ENCODE measurements at regions not wholly inside any gene's neighbourhood (a gene's known extent, or its start where the extent isn't known, plus 50 kb on each side); places are given as distances from the start of the nearest gene placed in this dataset.

DNA sequence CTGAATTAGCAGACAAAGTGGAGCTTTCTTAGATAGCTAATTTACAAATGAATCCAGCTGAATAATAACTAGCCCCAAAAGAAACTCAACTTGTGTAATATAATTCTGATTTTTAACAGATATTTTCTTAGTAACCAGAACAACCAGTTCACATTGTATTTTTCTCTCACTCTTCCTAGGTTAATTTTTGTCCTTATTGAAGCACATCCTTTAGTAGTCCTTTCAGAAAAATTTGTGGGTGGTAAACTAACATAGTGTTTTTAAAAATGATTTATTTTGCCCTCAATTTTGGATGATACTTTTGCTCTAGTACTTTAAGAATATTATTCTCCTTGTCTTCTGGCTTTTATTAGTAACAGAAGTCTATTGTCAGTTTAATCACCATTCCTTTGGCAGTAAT is 190.6 kb upstream of the SLC39A10 start:
- no peak for DNase-seq
- Histone ChIP-seq H3K36me3 (ENCODE audit: low read depth) (no peaks in the 10 kb centered on the region), H3K4me2 (no peak overlapping the region), H4K20me1 (ENCODE audit: insufficient read depth) (no peaks in the 10 kb centered on the region), H2AFZ (no peak overlapping the region), H3K27me3 (ENCODE audit: insufficient read depth, low read depth) (no peaks in the 10 kb centered on the region), H3K9me2 (ENCODE audit: insufficient read depth) (no peaks in the 10 kb centered on the region), H3K4me3 (no peak overlapping the region), H3K79me2 (ENCODE audit: low read depth) (no peaks in the 10 kb centered on the region), H3K27ac (no peak overlapping the region), H3K9me3 (ENCODE audit: insufficient read depth, low read depth) (no peaks in the 10 kb centered on the region), H3F3A (ENCODE audit: insufficient read depth, low read depth) (no peaks in the 10 kb centered on the region), H3K4me1 (replicated peaks; ENCODE audit: insufficient read depth) (no peaks in the 10 kb centered on the region)
- ChIA-PET CTCF (no interaction called here), POLR2A (ENCODE audit: unreplicated experiment) (no interaction called here)
- TF ChIP-seq, protein P1, sequence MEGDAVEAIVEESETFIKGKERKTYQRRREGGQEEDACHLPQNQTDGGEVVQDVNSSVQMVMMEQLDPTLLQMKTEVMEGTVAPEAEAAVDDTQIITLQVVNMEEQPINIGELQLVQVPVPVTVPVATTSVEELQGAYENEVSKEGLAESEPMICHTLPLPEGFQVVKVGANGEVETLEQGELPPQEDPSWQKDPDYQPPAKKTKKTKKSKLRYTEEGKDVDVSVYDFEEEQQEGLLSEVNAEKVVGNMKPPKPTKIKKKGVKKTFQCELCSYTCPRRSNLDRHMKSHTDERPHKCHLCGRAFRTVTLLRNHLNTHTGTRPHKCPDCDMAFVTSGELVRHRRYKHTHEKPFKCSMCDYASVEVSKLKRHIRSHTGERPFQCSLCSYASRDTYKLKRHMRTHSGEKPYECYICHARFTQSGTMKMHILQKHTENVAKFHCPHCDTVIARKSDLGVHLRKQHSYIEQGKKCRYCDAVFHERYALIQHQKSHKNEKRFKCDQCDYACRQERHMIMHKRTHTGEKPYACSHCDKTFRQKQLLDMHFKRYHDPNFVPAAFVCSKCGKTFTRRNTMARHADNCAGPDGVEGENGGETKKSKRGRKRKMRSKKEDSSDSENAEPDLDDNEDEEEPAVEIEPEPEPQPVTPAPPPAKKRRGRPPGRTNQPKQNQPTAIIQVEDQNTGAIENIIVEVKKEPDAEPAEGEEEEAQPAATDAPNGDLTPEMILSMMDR (conservative IDR thresholded peaks at IDR 0.05): no peak
- no peak for TF ChIP-seq EZH2 (IDR thresholded peaks at IDR 0.05; ENCODE audit: low read depth)
- no TSS peak for BruUV-seq (replicated peaks)
- intact Hi-C loops (cut with micrococcal nuclease; ENCODE audit: unreplicated experiment): no loop called here

DNA sequence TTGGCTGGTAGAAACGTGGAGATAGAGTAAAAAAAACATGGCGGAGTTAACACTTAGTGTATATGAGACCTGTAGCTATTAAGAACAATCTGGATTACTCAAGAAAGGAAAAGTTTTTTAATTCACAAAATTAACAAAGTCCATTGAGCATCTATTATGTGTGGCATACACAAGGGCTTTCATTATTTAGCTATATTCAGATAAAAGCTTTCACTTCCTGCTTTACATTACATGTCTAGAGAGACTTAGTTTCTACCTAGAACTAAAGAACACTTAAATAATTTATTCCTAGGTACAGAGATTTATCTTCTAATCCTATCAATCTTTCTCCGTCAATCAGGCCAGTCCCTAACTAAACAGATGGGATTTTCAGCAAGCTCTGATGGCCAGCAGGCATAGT is 196.0 kb upstream of the SLC39A10 start:
- no peaks in the 10 kb centered on the region for H3K9me3 ChIP-seq (ENCODE audit: insufficient read depth, low read depth)
- H3K27me3 ChIP-seq (ENCODE audit: insufficient read depth, low read depth): no peaks in the 10 kb centered on the region
- H3K79me2 ChIP-seq (ENCODE audit: low read depth): no peaks in the 10 kb centered on the region
- no peak overlapping the region for H3K4me3 ChIP-seq
- intact Hi-C loops (cut with micrococcal nuclease; ENCODE audit: unreplicated experiment): no loop called here
- no peak for DNase-seq
- no peak overlapping the region for H2AFZ ChIP-seq
- POLR2A ChIA-PET (ENCODE audit: unreplicated experiment): no interaction called here
- H3K9me2 ChIP-seq (ENCODE audit: insufficient read depth): no peaks in the 10 kb centered on the region
- TF ChIP-seq, protein P1 (conservative IDR thresholded peaks at IDR 0.05): no peak
- TF ChIP-seq EZH2 (IDR thresholded peaks at IDR 0.05; ENCODE audit: low read depth): no peak
- H3K27ac ChIP-seq: no peak overlapping the region
- BruUV-seq (replicated peaks): no TSS peak
- H4K20me1 ChIP-seq (ENCODE audit: insufficient read depth): no peaks in the 10 kb centered on the region
- no peak overlapping the region for H3K4me2 ChIP-seq
- CTCF ChIA-PET: no interaction called here
- H3K36me3 ChIP-seq (ENCODE audit: low read depth): no peaks in the 10 kb centered on the region
- no peaks in the 10 kb centered on the region for H3K4me1 ChIP-seq (replicated peaks; ENCODE audit: insufficient read depth)
- H3F3A ChIP-seq (ENCODE audit: insufficient read depth, low read depth): no peaks in the 10 kb centered on the region

DNA sequence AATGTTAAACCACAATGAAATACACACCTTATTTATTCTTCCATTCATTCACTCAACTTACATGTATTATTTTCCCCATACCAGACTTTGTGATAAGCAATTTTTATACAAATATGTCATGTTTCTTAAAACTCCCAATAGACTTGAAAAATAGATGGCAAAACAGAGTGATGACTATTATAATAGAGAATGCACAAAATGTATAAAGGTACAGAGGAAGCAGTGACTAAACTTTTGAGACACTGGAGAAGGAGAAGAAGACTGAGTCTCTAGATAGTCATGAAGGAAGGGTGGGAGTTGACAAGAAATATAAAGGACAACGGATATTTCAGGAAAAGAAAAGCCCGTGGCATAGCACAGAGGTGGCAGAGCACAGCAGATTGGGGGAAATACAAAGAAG is 198.1 kb upstream of the SLC39A10 start:
- CTCF ChIA-PET: no interaction called here
- Histone ChIP-seq H3K4me3 (no peak overlapping the region), H4K20me1 (ENCODE audit: insufficient read depth) (no peaks in the 10 kb centered on the region), H3K4me1 (replicated peaks; ENCODE audit: insufficient read depth) (no peaks in the 10 kb centered on the region), H3K79me2 (ENCODE audit: low read depth) (no peaks in the 10 kb centered on the region), H3K9me2 (ENCODE audit: insufficient read depth) (no peaks in the 10 kb centered on the region), H2AFZ (no peak overlapping the region), H3K27ac (no peak overlapping the region), H3K4me2 (no peak overlapping the region), H3K27me3 (ENCODE audit: insufficient read depth, low read depth) (no peaks in the 10 kb centered on the region), H3K36me3 (ENCODE audit: low read depth) (no peaks in the 10 kb centered on the region), H3F3A (ENCODE audit: insufficient read depth, low read depth) (no peaks in the 10 kb centered on the region), H3K9me3 (ENCODE audit: insufficient read depth, low read depth) (no peaks in the 10 kb centered on the region)
- no peak for DNase-seq
- no TSS peak for BruUV-seq (replicated peaks)
- TF ChIP-seq, protein P1 (conservative IDR thresholded peaks at IDR 0.05): no peak
- TF ChIP-seq EZH2 (IDR thresholded peaks at IDR 0.05; ENCODE audit: low read depth): no peak
- intact Hi-C loops (cut with micrococcal nuclease; ENCODE audit: unreplicated experiment): no loop called here
- POLR2A ChIA-PET (ENCODE audit: unreplicated experiment): no interaction called here

Measured in PC-9 (cell line).